ENCODE measurements at regions not wholly inside any gene's neighbourhood (a gene's known extent, or its start where the extent isn't known, plus 50 kb on each side); places are given as distances from the start of the nearest gene placed in this dataset.
"Not testable (repeated sequence)": the region's sequence is repeated elsewhere in the genome, so short reads cannot be mapped to it uniquely, and the experiment has no call there.

DNA sequence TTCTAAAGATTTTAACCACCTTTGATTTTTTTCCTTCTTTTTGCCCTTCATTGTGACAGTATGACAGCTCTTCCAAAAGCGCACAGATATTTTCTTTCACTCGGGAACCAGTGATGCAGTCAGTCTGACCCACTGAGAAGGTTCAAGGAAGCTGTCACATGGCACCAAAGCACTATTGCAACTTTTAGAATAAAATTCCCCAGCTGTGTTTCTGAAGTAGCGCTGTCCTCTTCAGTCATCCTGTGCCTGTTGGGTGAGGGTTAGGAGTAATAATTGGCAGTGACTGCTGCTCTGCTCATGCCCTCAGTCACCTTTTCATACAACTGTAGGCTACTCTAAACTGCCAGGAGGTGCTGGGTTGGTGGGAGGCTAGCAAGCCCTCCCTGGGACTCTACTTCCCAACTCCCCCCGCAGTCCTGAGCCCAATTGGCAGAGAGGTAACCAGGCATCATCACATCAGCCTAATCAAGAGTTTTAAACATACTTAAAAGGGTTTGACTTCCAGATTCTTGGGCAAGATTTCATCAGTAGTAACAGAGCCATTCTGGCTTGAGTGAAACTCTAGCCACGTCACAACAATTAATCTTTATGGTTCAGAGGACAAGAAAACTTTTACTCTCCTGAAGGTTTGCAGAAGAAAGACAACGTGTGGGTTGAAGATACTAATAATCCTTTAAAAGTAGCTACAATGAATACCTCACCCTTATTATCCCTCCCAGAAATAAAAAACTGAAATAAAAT lies 473.3 kb downstream of the FBXO15 start:
- DNase-seq: no peak

GRCh38 chr18:73671480-73671879 lies 476.2 kb downstream of the FBXO15 start:
- not testable (repeated sequence) for DNase-seq

DNA sequence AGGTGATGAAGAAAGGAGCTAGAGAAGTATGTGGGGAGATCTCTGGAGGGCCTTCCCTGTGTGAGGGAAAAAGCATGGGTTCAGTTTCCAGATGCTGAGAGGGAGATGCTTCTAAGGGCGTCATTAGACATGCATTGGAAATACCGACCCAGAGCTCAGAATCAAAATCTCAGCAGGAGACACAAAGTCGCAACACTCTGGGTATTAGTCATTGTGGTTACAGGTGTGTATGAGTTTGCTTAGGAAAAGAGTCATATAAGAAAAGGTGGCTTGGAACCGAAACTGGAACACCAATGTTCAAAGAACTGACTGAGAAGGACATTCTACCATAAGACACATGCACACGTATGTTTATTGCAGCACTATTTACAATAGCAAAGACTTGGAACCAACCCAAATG lies 477.1 kb downstream of the FBXO15 start:
- no peak for DNase-seq

GRCh38 chr18:73670039-73670438 lies 477.6 kb downstream of the FBXO15 start:
- no peak for DNase-seq

- DNase-seq: peak; percentile 57
These were observed 478.3 kb downstream of the FBXO15 start for GRCh38 chr18:73669297-73669696.

GRCh38 chr18:73668051-73668450 lies 479.6 kb downstream of the FBXO15 start:
- no peak for DNase-seq

DNA sequence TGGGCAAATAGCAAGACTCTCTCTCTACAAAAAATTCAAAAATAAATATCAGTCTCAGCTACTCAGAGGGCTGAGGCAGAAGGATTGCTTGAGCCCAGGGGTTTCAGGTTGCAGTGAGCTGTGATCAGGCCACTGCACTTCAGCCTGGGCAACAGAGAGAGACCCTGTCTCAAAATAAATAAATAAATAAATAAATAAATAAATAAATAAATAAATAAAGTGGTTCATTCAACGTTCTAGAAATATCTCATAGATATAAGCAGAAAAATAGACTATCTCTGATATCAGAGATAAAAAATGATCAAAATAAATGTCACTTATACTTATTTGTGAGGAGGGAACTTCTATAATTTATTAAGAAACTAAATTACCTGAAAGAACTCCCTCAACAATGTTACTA lies 480.9 kb downstream of the FBXO15 start:
- no peak for DNase-seq

DNA sequence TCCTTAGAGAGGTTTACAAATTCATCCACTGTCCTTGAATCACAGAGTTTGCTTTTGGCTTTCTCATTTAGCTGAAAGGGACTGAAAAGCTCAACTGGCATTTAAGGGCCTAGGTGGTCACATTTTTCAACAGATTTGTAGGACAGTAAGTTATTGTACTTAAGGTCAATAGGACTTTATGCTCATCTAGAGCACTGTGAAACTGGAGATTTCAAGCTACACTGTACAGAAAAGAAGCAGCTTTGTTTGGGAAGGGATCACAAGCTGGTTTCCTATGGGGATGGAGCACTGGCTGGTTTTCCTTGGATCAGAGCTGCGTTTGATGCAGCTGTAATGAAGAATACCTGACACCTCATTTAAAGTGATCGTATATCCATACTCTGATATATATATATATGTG lies 482.7 kb downstream of the FBXO15 start:
- no peak for DNase-seq

- no peak for DNase-seq
These were observed 484.1 kb downstream of the FBXO15 start for GRCh38 chr18:73663581-73663980.

- no peak for DNase-seq
These were observed 485.2 kb downstream of the FBXO15 start for GRCh38 chr18:73662421-73662820.

DNA sequence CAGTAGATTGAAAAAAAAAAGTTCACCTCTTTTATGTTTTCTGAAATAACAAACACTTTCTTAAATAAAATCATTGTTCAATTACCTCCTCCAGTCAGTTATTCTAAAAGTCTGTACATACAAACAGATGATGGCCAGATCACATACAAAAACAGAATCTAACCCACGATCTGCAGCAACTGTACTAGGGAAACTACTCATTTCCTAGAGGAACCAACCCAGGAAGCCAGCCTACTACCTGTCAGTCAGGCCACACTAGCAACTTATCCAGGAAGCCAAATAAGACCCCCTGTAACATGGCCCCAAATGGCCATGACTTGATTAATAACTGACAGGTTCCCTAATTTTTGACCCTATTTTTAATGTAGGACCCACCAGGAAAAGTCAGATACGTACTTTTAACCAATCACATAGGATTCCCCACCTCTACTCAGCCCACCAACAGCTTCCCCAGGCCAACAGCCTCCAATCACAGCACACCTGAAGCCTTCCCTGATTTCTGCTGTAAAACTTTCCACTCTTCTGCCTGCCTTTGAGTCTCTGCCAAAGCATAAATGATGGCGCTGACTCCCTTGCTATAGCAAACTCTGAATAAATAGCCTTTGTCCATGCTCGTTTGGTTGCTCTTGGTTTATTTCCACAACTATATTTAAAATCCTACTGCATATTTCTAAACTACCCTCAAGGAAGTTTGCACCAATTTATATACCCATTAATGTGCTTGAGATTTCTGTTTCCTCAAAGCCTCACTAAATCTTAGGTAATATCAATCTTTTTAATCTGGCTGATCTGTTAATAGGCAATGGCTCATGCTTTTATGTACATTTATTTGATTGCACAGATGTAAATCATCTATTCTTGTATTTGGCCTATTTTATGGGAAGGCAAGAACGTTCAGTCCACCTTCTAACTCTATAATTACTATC lies 486.4 kb downstream of the FBXO15 start:
- DNase-seq: no peak

DNA sequence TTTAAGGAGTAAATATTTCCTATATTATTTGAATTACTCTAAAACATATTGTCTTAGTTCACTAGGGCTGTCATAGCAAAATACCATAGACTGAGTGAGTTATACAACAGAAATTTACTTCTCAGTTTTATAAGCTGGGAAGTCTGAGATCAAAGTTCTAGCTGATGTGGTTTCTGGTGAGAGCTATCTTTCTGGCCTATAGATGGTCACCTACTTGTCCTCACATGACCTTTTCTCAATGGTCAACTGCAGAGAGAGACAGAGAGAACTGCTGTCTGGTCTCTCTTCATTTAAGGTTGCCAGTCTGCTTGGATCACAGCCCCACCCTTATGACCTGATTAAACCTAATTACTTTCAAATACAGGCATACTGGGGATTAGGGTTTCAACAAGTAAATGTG lies 490.9 kb downstream of the FBXO15 start:
- DNase-seq: no peak

DNA sequence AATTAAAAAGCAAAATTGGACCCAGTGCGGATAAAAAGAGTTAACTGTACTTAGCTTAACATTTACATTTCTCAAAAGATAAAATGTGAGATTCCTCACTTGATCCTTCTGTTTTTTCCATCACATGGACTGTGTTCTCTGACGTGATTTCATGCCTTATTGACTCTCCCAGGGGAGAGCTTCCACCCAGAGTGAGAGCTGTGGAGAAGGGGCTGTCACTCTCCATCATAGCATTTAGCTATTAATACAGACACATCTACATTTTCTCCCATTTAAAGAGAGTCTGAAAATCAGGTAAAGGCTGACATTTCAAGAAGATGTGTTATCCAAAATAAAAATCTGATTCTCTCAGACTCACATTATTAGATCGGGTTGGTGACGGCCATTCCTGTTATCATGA lies 493.8 kb downstream of the FBXO15 start:
- no peak for DNase-seq

GRCh38 chr18:73653251-73653650 lies 494.4 kb downstream of the FBXO15 start:
- no peak for DNase-seq

- no peak for DNase-seq
These were observed 500.2 kb downstream of the FBXO15 start for GRCh38 chr18:73647391-73647790.

- DNase-seq: peak; percentile 9
These were observed 500.9 kb downstream of the FBXO15 start for GRCh38 chr18:73646772-73647171.

- no peak for DNase-seq
These were observed 501.4 kb downstream of the FBXO15 start for GRCh38 chr18:73646196-73646595.

- no peak for DNase-seq
These were observed 502.4 kb downstream of the FBXO15 start for GRCh38 chr18:73645160-73645715.

DNA sequence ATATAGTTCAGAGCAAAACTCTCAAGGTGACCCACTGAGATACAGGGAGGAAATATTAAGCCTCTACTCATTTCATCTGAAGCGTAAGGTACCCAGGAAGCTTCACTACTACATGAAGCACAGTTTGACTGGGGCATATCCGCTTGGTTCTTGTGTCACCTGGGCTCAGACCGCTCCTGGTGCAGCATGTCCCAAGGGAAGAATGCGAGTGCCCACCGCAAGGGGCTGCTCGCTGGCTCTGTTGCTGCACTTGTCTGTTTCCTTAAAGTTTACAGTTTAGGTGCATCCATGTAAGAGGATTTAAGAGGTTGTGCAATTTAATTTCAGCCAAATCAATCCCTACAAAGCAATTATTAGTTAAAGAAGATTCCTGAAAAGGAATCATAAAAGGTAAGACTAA lies 507.8 kb downstream of the FBXO15 start:
- DNase-seq: no peak

- peak; percentile 54 for DNase-seq
These were observed 508.9 kb downstream of the FBXO15 start for GRCh38 chr18:73638709-73639108.

DNA sequence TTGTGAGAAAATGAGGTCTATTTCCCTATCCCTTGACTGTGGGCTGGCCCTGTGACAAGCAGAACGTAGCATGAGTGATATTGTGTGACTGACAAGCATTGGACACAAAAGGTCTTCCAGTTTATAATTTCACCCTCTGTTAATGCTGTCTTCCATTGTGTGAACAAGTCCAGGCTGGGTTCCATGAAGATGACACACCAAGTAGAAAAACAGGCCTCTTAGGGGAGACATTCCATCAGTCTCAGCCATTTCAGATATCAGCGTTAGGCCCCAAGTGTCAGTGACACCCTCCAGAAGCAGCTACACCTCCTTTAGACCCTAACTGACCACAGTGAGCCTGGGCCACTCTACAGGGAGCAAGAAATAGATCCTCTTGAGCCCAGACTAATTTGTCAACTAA lies 511.3 kb downstream of the FBXO15 start:
- no peak for DNase-seq

DNA sequence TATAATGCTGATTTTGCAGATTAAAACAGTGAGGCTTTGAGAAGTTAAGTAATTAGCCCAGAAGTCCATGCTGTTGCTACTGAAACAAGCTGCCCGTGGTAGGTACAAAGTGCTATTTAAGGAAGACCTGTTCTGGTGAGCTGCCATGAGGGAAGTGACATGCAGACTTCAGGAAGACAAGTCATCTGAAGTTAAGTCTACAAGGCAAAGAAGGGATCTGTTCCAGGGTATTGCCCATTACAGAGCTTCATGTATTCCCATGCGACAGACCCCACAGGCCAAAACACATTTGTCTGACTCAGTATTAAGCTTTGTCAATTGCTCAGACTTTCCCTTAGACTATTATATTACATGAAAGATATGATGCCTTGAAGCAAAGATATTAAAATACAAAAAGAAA lies 520.8 kb downstream of the FBXO15 start:
- no peak for DNase-seq

GRCh38 chr18:73626221-73626620 lies 521.4 kb downstream of the FBXO15 start:
- DNase-seq: no peak

- peak; percentile 70 for DNase-seq
These were observed 526.5 kb downstream of the FBXO15 start for GRCh38 chr18:73621091-73621490.
